ENCODE measurements at regions not wholly inside any gene's neighbourhood (a gene's known extent, or its start where the extent isn't known, plus 50 kb on each side); places are given as distances from the start of the nearest gene placed in this dataset.
"Not testable (repeated sequence)": the region's sequence is repeated elsewhere in the genome, so short reads cannot be mapped to it uniquely, and the experiment has no call there.

DNA sequence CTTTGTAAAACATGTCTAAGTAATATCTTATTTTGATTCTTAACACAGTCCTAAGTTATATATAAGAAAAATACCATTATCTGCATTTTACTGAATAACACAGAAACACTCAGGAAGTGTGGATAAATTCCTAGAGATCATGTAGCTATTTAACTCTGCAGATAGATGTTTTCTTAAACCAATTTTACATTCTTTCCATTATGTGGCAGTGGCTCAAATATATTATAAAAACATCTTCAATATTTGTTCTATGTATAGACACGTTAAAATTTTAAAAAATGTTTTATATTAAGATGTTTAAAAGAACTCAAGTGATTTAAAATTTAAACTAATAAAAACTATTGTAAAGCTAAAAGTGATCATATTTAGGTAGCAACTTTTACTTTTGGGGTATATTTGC lies 683.8 kb downstream of the DIPK2A start:
- DNase-seq, result no peak

DNA sequence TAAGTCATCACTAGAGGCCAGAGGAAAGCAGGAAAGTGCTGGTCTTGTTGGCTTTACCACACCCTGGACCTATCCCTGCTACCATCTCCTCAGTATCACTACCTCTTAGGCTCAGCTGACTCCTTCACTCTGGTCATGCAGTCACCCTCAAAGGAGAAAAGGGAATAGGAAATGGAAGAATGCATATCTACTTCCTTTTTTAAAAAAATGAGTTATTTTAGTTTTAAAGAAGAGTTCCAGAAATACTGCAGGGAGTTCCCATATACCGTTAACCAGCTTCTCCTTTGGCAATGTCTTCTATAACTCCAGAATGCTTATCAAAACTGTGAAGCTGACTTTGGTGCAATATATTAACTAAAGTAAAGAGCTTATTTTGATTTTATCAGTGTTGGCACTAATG lies 688.6 kb downstream of the DIPK2A start:
- DNase-seq, result no peak

DNA sequence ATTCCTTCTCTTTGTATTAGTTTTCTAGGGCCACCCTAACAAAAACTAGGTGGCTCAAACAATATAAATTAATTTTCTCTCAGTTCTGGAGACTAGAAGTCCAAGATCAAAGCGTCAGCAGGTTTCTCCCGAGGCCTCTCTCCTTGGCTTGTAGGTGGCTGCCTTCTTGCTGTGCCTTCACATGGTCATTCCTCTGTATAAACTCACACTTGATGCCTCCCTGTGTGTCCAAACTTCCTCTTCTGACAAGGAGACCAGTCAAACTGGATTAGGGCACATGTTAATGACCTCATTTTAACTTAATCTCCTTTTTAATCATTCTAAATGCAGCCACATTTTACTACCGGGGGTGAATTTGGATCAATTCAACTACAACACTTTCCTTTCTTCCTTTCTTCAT lies 691.1 kb downstream of the DIPK2A start:
- DNase-seq, result no peak

DNA sequence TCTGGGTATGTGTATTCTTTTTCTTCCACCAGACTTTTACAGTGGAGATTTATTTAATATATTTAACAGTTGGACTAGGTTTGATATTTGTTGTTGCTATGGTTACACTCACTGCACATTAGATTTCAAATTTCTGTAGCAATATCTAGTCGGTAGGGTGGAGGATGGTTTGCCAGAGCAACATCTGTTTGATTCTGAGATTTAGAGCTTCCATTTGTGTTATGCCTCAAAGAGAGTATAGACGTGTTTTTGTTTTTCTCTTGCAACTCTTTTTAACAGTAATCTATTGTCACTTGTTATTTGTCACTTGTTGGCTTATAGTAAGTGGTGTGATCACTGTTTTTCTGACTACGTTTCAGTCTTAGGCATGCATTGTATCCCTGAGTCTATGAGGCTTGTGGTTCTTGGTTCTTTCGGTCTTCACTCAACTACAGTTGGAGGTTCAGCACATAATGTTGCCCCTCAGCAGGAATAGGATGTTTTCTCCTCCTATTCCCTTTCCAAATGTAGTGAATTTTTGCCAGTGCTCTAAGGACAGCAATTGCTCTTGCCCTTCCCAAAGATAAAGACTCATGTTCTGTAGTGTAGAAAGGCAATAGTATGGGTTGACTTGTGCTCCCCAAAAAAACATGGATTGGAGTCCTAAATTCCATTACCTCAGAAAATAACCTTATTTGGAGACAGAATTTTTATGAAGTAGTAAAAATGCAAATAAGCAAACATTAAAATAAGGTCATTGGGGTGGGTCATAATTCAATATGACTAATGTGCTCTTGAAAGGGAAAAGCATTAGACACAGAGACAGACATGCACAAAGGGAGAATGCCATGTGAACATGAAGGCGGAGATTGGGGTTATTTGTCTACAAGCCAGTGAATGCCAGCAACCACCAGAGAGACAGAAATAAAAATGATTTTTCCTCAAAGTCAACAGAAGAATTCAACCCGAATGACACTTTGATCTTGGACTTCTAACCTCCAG lies 692.1 kb downstream of the DIPK2A start:
- no peak for DNase-seq

DNA sequence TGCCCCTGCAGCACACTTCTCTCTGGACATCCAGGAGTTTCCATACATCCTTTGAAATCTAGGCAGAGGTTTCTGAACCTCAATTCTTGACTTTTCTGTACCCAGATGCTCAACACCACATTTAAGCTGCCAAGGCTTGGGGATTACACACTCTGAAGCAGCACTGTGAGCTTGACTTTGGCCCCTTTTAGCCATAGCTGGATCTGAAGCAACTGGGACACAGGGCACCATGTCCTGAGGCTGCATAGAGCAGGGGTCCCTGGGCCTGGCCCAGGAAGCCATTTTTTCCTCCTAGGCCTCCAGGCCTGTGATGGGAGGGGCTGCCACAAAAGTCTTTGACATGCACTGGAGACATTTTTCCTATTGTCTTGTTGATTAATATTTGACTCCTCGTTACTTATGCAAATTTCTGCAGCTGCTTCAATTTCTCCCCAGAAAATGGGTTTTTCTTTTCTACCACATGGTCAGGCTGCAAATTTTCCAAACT lies 694.0 kb downstream of the DIPK2A start:
- DNase-seq, result no peak

DNA sequence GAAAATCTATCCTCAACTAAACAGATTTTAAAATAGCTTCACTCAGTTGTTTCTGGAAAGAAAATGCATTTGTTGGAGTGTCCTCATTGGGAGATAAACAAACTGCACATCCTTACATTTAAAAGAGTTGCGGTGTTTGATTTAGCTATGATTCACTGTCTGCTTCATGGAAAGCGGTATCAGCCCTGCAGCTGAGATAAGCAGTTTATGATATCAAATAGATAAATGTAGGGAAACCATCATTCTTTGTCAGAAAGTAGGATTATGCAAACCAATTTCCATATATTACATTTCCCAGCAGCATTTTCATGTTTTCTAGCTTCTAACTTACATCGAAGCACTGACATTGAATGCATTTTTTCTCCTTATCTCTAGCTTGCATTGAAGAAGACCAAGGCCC lies 698.9 kb downstream of the DIPK2A start:
- DNase-seq, result no peak

DNA sequence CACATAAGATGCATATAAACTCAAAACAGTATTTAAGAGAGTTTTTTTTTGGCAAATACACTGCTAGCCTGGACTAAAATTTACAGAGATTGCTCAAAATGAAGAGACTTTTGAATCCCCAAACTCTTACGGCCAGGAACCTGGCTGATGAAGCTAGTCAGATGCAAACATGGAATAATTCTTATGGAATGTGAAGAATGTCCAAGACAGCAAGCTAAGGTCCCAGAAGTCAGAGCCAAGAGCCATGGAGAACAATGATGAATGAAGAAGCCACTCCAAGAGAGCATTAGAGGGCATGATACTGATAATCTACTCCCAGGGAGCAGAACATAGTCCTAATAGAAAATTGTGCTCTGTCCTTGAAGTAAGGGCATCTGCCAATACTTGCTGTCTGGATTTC lies 705.5 kb downstream of the DIPK2A start:
- no peak for DNase-seq

DNA sequence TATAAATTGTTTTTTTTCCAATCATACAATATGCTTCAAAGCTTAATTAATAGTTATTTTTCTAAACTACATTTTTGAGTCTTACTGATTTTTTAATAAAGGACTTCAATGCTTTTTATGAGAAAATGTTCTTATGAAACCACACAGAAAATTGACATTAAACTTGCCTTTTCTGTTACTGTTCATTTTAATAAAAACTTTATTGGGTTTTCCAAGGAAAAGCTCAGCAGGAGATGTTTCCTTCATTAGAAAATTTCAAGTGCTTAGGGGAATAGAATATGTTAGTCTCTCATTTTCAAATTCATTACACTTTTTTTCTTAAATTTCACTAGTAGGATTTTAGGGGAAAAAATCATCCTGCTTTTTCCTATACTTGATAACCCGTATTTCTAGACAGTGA lies 711.4 kb downstream of the DIPK2A start:
- DNase-seq, result no peak

DNA sequence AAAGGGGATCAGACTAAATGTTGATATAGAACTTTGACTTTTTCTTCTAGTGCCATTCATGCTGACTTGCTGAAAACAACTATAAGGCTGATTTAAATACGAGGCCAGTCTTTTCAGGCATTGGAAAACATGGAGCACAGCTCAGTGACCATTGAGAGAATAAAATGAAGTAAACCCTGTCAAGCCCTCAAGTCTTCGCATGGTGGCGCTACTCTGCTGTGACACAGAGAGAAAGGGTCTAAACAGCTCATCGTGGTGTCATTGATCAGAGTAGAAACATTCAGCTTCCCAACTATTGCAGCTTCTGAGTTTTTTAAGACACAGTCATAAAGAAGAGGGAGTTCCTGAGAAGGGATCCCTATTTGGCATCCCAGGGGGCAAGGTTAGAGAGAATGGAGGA lies 716.2 kb downstream of the DIPK2A start:
- DNase-seq, result no peak

DNA sequence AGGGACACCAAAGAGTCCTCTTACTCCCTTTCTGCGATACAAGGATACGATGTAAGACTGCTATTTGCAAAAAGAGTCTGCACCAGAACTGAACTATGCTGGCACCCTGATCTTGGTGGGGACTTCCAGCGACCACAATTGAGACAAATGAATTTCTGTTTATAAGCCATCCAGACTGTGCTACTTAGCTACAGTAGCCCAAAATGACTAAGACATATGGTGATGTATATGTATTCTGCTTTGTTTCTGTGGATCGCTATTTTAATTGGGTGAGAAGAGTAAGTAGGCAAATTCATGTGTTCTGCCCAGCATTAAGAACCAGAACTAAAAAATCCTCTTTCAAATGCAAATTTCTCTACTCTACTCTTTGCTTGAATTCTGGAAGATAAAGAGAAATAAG lies 720.9 kb downstream of the DIPK2A start:
- no peak for DNase-seq

DNA sequence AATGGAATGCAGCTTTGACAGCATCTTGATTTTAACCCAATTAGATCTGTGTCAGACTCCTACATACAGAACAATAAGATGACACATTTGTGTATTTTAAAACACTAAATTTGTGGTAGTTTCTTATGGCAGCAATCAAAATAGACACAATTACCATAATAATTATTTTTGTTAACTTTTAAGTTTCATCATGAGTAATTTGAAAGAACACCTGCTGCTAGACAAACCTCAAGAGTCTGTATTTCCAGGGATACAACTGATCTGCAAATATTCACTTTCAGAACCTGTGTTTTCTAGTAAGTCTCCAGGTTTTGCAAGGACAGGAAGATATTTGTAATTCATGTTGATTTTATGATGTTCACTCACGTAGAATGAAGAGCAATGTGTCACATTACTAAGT lies 736.8 kb downstream of the DIPK2A start:
- no peak for DNase-seq

DNA sequence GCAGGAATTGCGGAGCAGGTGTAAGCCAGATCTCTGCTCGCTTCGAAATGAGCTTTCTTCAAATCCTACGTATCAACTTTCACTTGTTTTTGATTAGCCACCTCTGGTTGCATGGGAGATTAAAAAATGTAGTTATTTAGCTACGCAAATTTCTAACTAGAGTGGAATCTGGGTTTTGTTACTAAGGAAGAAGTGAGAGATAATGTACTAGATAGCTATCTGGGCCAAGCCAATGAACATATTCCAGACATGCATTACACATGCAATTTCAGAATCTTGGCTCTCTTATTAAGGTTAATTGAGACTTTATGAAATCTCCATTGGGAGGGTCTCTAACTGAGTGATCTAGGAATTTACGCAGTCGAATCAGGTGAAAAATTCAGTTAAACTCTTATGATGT lies 765.7 kb downstream of the DIPK2A start:
- peak; percentile 20 for DNase-seq

DNA sequence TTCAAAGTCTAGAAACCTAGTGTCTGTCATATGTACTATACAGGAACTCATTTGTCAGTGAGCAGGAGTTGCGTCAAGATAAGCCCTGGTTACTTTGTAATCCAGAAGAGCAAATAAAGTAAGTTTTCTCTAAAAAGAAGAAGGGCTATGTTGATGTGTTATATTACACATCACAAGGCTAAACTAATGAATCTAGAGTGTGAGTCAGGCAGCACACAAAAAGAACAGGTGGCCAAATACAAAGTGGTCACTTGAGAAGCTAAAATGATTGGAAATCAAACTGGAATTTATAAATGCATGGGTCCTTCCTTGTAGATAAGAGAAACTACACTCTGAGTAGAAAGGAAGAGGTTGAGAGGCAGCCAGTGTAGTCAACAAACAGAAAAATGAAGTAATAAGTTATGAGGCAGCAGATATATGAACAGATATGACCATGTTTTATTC lies 771.6 kb downstream of the DIPK2A start:
- no peak for DNase-seq

DNA sequence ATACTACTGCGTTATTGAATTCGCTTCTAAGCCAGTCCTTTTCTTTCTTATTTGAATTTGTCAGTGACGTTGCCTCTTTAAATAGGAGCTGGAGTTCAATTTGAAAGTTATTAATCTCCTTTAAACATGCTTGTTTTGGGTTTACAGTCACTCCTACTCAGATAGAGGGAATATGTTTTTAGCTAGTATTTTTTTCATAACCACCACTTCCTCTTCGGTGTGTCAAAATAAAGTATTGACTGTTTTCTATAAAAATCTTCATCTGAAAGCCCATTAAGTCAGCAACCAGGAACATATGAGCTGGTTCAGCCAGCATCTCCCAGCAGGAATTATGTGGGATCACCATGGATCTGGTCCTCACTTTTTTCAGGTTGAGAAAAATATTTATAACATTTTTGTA lies 772.9 kb downstream of the DIPK2A start:
- no peak for DNase-seq

DNA sequence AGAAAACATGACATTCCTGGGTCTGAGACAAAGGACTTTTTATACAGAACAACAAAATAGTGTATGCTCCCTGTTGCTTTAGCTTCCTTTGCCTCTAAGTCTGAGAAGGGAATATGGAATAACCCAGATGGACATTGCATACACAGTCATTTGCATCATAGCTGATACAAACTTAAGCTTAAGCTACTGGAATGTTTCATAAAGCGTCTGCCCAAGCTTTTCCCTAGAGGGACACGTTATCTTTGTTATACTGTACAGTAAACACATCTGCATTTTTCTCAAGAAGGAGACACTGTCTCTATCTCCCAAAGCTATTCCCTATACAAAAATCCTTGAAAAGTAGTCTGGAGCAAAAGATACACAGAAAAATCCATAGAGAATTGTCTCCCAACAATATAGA lies 775.0 kb downstream of the DIPK2A start:
- peak; percentile 16 for DNase-seq

DNA sequence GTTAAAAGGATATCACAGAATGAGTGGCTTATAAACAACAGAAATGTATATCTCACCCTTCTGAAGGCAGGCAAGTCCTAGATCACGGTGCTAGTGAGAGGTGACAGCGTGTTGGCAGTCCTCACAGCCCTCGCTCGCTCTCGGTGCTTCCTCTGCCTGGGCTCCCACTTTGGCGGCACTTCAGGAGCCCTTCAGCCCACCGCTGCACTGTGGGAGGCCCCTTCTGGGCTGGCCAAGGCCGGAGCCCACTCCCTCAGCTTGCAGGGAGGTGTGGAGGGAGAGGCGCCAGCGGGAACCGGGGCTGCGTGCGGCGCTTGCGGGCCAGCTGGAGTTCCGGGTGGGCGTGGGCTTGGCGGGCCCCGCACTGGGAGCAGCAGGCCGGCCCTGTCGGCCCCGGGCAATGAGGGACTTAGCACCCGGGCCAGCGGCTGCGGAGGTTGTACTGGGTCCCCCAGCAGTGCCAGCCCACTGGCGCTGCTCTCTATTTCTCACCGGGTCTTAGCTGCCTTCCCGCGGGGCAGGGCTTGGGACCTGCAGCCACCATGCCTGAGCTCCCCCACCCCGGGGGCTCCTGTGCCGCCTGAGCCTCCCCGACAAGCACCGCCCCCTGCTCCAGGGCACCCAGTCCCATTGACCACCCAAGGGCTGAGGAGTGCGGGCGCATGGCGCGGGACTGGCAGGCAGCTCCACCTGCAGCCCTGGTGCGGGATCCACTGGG lies 778.1 kb downstream of the DIPK2A start:
- DNase-seq, result not testable (repeated sequence)

DNA sequence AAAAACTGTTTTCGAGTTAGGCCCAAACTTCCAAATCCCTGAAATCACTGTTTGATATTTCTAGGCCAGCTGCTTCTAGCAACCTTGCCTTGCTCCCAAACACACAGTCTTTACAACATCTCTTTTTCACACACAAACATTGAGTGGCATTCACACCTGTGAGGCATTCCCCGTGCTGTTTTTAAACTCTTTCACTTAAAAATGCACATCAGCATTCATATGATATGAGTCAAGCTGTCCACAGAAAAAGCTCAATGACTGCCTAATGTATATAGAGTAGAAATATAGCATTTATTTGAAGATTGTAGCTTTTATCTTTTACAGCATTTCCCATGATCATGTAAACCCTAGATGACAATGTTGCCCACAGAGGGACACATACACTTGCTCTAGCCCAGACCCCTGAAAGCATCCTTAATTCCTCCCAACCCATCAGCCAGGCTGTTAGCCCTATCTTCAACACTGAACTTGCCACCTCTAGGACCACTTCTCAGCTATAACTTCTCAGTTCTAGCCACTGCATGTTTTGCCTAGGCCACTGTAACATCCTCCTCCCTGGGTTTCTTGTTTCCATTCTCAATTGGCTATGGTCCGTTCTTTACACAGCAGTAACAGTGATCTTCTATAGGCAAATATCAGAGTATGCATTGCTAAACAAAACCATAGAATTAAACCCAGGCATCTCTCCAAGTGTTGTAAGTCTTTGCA lies 782.6 kb downstream of the DIPK2A start:
- peak; percentile 57 for DNase-seq

DNA sequence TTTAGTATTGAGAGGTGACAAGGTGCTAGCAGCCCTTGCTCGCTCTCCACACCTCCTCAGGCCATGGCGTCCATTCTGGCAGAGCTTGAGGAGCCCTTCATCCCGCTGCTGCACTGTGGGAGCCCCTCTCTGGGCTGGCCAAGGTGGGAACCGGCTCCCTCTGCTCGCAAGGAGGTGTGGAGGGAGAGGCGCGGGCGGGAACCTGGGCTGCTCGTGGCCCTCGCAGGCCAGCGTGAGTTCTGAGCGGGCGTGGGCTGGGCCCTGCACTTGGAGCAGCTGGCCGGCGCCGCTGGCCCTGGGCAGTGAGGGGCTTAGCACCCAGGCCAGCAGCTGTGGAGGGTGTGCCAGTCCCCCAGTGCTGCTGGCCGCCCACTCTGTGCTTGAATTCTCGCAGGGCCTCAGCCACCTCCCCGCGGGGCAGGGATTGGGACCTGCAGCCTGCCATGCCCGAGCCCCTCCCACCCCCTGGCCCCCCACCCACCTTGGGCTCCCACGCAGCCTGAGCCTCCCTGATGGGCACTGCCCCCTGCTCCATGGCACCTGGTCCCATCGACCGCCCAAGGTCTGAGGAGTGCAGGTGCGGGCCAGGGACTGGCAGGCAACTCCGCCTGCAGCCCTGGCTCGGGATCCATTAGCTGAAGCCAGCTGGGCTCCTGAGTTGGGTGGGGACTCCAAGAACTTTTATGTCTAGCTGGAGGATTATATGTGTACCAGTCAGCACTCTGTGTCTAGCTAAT lies 785.2 kb downstream of the DIPK2A start:
- no peak for DNase-seq

DNA sequence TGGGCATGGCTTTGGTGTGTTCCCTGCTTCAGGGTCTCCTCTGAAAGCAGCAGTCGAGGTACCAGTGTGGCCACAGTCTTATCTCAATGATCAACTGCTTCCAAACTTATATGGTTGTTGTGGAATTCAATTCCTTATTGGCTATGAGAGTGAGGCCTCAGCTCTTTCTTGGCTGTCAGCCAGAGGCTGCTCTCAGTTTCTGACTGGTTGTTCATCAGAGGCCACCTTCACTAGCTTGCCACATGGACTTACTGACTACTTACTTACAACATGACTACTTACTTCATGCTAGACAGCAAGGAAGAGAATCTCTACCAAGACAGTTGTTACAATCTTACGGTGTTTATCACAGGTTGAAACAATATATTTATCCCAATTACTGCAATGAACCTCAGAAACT lies 789.2 kb downstream of the DIPK2A start:
- DNase-seq, result no peak

DNA sequence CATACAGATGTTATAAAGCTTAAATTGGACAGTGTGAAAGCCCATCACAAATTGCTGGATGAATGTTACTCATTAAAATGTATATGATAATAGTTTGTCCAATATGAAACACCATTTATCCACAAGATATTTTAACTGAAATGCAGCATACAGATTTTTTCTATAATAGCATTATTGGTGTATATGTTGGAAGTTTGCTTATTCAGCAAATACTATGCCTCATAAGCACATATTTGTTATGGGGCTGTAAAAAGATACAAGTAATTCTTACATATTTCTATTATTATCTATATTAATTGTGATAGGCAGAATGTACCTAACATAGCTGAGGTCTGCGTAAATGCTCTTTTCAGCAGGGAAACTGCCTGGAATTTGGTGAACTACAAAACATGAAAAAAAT lies 790.5 kb downstream of the DIPK2A start:
- no peak for DNase-seq

DNA sequence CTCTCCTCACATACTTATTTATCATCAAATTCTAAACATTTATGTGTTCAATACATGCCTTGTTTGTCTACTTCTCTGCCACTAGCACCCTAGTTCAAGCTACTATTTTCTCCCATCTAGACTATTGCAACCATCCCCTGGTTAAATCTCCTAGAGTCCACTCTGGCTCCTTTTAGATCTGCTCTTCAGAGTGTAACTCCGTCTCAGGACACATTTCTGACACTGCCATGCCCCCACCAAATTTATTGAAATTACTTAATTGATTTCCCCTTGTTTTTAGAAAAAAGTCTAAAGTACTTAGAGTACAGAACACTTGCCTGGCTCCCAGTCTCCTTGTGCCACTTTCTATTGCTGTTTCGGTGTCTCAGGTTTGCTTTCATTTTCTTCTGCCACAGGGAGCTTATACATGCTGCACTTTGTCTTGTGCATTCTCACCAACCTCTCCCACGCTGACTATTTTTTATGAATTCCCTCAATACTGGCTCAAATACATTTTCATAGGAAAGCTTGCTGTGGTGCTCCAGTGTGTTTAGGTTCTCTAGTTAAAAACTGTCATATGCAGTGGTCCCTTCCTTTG lies 792.3 kb downstream of the DIPK2A start:
- DNase-seq, result no peak

DNA sequence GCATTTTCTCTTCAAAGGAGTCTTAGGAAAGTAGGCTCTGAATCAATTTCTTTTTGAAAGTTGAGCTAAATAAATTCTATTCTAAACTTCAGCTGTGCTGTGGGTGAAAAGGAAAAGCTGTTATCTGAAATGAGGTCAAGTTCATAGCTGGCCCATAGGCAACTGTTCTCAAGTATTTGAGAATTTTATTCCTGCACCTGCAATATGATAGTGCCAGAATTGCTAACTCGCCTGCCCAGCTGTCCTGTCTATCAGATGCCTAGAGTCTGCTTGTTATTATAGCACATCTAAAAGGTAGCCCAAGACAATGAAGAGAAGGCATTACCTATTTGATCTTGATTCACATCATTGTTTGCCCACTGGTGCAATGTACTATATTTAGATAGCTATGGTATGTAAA lies 798.7 kb downstream of the DIPK2A start:
- DNase-seq, result peak; percentile 30

Data from NCI-H526 treated with DMSO at 0.1 percent for 48 hours (cell line).